GM19455 (cell line): ENCODE measurements at regions not wholly inside any gene's neighbourhood (a gene's known extent, or its start where the extent isn't known, plus 50 kb on each side); places are given as distances from the start of the nearest gene placed in this dataset.
"Not testable (repeated sequence)": the region's sequence is repeated elsewhere in the genome, so short reads cannot be mapped to it uniquely, and the experiment has no call there.

Experiments
- ATAC-seq: cut with Tn5 transposase; IDR thresholded peaks from one replicate; pipeline ENCODE4 v1.9.1; 2021; ENCODE audit not compliant: unreplicated experiment

DNA sequence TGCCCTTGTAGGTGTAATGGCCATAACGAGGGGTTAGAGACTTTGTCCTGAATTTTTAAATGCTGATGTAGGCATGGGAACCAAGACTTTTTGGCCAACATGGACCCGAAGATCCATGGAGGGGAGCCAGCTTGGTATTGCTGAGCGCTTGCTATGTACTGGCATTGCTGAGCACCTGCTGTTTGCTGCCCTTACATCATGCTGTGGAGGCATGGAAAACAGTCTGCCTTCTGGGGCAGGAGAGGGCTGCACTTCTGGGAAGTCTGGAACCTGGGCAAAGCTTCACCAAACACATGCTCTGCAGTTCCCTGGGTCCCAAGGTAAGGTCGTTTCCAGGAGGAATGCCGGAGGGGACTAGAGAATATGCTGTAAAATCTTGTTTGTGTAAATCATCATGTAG, 86.3 kb upstream of the CNIH3 start:
- ATAC-seq = no peak

DNA sequence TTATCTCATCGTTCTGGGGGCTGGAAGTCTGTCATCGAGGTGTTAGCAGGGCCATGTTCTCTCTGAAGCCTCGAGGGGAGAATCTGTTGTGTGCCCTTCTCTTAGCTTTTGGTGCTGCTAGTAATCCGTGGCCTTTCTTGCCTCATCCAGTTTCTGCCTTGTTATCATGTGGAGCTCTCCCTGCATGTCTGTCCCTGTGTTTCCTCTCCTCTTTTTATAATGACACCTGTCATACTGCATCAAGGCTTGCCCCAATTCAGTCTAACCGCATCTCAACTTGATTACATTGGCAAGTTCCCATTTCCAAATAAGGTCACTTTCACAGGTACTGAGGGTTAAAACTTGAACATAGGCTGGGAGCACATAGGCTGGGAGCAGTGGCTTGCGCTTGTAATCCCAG, 82.6 kb upstream of the CNIH3 start:
- ATAC-seq = no peak

DNA sequence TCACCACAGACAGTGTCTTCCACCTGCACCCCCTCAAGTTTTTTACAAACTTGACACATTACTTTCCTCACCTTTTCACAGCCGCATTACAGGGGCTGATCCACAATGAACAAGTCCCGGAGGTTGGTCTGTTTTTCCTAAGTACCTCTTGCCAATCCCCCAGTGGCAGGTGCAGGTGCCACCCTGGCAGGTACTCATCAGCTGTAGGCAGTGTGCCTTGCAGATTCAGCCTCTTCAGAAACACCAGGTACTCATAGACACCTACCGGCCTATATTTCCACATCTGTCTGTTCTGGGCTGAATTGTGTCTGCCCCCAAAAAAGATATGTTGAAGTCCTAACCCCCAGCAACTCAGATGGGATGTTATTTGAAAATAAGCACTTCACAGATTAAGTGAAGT, 81.4 kb upstream of the CNIH3 start:
- ATAC-seq = no peak

DNA sequence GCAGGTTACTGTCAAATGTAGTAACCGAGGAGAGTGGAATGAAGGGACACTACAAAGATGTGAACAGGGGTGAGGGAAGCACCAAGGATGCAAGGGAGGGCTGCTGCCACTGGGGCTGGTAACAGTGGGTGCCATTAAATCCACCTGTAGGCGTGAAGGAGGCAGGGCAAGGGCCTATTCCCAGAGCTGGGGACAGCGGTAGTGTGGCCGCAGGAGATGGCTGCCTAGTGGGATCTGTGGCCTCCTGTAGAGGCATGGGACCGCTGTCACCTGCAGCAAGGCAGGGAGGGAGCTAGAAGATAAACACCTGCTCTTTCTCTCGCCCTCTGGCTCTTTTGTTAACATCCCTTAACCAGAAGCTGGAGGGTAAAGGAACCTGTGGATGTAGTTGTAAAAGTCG, 80.5 kb upstream of the CNIH3 start:
- ATAC-seq = no peak

DNA sequence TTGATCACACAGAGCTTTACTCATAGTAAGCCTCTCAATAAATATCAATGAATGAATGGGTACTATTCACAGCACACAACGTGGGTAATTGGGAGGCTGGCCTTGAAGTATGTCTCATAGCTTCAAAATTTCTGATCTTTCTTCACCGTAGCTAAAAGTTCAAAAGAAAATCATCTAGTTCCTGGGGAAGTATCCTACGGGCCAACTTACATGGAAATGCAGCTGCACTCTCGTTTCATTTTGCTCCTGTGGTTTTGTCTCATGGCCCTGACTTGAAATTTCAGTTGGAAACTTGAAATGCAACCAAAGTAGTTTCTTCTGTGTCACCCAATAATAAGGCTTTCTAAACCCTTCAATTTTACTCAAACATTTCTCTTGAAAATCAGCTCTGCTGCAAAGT, 76.1 kb upstream of the CNIH3 start:
- no peak for ATAC-seq

DNA sequence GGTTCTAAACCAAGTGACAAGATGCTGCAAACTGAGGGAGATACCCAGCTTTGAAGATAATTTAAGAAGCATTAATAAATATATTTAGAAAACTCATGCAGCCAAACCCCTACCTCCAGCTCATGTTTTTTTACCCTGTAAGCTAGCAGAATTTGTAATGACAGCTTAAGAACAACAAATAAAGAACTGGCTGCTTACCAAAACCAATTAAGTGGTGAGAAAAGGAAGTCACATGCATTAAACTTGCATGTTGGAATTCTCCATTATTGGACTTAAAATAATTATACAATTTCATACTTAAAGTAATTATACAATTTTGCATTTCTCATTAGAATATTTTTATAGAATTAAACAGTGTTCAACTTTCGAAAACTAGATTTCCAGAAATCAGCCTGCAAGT, 75.6 kb upstream of the CNIH3 start:
- no peak for ATAC-seq

DNA sequence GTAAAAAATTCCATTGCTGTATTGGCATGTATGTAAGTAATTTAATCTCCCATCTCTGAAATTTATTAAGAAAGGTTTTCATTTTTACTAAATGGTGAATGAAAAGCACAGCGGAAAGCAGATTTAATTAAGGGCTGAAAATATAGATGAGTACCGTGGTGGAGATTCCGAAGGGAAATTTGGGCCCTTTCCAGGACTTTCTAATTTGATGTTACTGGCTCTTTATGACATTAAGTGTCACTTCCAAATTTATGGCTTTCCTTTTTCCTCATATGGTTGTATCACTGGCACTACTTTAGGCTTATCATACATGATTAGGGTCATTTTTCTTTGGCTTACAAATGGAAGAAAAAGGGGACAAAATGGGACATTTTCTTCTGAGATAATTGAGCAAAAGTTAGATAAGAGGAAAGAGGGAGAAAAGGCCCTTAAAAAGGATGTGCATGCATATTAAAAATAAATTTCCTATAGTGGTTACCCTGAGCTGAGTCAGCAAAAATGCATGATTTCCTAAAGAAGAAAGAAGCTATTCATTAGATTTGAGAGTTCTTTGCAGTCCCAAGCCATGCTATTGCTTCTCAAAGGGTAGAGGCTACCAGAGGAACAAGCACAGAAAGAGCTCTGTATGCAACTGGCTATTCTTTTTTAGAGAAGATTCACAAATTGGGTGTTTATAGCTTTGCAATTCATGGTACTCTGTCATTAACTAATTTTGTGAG, 74.9 kb upstream of the CNIH3 start:
- no peak for ATAC-seq

DNA sequence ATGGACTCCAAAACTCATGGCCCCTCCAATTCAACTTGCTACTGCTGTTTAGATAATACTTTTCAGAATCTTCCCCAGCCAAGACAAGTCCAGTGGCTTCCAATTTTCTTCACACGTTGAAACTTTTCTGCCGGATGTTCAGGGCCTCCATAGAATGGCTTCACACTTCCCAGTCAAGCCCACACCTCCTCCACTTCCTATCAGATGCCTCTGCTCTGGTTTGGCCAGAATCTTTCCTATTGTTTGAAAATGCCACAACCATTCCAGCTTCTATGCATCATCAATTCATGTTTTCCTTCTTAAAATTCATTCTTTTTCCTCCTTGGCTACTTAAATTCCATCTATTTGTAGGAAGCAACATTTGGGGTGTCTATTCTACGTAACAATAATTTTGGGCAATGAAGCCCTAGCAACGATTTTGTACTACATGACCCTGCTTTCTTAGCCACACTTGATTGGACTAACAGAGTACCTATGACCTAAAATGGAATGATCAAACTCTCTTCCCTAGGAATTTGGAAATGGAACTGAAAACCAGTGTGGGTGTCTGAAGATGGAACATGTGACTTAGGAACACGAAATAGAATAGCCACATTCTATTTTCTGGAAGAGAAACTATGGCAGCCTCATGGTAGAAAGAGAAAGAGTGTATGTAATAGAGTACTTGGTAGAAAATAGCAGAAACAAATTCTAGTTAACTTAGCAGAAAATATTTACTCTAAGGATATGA, 74.1 kb upstream of the CNIH3 start:
- no peak for ATAC-seq

DNA sequence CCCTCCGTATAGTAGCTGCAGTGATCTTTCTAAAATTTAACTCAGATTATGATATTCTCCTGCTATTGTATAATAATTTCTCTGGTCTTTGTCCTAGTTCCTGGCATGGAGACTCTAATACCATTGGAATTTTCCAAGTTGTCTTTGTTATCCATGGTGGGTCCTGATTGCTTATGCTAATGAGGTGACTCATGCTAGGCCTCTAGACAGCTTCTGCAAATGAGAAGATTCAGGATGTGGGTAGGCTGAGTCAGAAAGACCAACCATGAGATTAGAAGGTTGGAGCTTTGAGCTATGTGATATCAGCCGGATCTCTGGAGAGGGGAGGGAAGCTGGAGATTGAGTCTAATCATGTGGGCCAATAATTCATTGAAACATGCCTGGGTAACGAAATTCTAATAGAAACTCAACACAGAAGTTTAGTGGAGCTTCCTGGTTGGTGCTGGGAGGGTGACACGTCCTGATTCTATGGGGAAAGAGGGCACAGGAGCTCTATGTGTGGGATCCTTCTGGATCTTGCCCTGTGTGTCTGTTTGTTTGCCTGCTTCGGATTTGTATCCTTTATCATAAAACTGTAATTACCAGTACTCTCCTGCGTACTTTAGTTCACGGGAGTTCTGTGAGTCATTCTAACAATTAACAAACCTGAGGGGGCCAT, 73.2 kb upstream of the CNIH3 start:
- ATAC-seq = no peak

DNA sequence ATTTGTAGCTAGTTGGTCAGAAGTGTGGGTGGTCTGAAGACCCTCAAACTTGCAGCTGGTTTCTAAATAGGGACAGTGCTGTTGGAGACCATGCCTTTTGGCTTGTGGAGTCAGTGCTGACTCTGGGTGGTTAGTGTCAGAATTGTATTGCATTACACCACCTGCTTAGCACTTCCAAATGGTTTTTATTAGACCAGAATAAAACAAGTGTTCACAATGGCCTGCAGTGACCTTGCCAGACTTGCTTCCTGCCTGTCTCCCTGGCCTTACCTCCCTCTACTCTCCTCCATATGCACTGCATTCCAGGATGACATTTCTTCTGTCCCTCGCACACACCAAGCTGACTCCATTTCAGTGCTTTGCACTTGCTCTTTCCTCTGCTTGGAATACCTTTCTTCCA, 72.7 kb upstream of the CNIH3 start:
- ATAC-seq = no peak

DNA sequence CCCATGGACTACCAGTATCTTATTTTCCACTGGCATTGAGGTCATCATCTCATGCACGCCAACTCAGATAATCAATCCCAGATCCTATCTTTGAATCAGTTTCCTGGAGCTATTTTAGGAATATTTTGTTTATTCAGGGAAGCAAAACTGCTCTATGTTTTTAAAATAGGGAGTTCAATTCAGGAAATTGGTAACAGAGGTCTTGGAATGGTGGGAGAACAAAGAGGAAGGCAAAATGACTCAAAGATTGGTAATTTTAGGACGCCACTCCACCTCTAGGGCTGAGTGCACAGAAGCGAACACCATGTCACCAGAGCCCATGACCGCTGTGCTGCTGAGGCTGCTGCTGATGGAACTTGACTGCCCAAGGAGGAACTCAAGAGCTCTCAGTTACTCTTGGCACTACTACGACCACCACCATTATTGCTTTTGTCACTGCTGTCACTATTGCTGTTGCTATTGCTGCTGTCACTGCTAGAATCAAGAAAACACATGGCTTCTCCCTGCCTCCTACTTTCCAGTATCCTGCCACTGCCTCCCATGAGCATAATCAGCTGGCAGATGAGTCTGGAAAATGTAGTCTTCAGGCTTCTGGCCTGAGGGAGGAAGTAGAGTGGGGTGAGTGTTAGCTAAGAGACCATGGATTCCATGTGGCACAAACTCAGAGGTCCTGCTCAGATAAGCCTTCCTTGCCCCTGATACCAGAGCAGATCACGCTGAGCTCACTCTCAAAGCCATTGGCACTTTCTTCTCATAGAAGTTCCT, 71.6 kb upstream of the CNIH3 start:
- no peak for ATAC-seq

DNA sequence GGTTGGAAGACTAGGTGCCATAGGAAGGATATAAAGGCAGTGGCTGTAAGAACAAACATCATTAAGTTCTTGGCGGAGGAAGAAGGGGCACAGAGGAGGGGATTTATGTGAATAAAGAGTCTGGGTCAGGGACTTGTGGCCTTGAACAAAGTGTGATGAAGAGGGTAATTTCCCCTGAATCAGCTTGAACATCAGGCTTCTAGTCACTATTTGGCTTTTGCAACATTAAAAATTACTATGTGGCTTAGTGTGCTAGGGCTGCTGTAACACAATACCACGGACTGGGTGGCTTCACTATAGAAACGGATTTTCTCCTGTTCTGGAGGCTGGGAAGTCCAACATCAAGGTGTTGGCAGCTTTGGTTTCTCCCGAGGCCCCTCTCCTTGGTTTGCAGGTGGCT, 70.5 kb upstream of the CNIH3 start:
- no peak for ATAC-seq

DNA sequence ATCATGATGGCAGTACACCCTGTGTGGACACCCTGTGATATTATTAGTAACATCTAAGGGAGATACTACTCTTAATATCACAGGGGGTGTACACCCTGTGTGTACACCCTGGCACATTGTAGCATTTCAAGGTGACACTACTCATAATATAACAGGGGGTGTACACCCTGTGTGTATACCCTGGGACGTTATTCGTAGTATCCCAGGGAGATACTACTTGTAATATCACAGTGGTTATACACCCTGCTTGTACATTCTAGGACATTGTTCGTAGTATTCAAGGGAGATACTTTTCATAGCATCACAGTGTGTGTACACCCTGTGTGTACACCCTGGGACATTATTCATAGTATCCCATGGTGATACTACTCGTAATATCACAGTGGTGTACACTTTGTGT, 67.4 kb upstream of the CNIH3 start:
- no peak for ATAC-seq

DNA sequence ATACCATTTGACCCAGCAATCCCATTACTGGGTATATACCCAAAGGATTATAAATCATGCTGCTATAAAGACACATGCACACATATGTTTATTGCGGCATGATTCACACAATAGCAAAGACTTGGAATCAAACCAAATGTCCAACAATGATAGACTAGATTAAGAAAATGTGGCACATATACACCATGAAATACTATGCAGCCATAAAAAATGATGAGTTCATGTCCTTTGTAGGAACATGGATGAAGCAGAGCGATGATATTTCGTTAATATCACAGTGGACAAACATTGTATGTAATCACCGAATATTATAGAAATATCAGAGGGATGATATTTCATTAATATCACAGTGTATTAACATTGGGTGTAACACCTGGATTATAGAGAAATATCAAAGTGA, 64.9 kb upstream of the CNIH3 start:
- not testable (repeated sequence) for ATAC-seq

DNA sequence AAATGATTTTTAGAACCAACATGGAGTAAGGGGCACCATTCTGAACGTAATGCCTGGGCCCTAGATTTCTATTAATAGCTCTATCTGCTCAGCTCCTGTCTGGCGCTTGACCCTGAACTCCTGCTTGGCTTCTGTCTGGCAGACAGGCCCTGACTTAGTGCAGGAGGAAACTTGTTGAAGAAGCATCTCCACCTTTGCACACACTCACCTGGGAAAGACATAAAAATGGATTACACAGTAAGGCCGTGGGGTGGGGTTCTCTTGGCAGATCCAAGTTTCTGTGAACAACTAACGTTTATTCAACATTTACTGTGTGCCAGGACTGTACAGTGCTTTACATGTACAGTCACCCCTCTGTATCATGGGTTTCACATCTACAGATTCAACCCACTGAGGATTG, 62.1 kb upstream of the CNIH3 start:
- no peak for ATAC-seq

DNA sequence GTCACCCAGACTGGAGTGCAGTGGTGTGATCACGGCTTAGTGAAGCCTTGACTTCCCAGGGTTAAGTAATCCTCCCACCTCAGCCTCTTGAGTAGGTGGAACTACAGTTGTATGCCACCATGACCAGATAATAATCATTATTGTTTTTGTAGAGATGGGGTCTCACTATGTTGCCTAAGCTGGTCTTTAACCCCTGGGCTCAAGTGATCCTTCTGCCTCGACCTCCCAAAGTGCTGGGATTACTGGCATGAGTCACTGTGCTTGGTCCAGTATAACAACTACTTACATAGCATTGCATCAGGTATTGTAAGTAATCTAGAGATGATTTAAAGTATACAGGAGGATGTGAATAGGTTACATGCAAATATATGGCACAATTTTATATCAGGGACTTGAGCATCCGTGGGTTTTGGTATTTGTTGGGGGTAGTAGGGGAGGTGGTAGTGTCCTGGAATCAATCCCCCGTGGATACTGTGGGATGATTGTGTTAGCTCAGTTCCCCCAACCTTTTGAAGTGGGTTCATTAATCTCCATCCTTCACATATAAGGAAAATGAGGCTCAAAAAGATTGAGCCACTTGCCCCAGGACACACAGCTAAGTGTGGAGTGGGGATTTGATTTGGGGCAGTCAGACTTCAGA, 61.4 kb upstream of the CNIH3 start:
- no peak for ATAC-seq

DNA sequence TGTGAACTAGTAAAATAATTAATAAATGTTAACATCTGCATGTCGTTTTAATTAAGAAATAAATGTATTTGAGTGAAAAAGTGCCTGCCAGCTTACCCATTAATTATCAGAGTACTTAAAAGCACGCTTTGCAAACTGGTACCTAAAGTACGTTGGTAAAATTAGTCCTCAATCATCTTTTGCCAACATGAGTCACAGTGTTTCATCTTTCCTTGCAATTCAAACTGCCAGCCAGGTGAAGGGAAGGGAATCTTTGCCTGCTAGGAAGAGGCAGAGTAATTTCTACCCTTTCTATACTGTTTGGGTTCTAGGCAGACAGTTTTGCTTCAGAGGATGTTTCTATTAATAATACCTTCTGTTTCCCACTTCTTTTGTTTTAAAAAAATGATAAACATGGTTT, 57.2 kb upstream of the CNIH3 start:
- ATAC-seq = no peak

DNA sequence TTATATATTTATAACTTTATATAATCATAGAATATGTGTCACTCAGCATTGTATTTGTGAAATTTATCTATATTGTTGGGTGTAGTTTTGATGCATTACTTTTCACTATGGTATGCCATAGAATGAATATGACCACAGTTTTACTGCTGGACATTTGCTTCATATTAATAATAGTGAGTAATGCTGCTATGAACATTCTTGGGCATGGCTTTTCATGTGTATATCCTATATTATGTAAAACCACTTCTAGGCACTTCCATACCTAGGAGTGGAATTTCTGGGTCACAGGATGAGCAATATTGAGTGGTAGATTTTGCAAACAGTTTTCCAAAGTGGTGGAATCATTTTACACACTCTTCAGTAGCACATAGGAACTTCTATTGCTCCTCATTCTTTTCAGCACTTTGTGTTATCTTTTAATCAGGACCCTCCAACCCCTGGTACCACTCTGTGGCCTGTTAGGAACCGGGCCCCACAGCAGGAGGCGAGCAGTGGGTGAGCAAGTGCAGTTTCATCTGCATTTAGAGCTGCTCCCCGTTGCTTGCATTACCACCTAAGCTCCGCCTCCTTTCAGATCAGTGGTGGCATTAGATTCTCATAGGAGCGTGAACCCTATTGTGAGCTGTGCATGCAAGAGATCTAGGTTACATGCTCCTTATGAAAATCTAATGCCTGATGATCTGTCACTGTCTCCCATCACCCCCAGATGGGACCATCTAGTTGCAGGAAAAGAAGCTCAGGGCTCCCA, 56.0 kb upstream of the CNIH3 start:
- no peak for ATAC-seq

DNA sequence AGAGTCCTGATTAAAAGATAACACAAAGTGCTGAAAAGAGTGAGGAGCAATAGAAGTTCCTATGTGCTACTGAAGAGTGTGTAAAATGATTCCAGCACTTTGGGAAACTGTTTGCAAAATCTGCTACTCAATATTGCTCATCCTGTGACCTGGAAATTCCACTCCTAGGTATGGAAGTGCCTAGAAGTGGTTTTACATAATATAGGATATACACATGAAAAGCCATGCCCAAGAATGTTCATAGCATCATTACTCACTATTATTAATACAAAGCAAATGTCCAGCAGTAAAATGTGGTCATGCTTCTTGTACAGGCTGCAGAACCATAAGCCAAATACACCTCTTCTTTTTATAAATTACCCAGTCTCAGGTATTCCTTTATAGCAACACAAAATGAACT, 53.2 kb upstream of the CNIH3 start:
- ATAC-seq = not testable (repeated sequence)

DNA sequence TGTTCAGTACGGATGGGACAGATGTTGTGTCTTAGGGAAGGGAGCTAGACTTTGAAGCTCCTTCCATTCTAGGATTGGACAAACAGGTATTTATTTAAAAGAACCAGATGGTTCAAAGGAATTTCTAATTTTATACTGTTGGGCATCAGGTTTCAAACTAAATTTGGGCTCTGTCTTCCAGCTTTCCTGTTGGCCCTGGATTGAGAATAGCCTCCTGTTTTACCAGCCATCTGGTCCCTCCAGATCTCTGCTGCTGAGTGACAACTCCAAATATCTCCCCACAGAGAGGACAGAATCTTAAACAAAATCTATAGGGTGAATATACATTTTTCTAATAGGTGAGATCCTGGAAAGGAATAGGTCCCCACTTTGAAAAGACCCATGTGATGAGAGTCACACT, 52.5 kb upstream of the CNIH3 start:
- ATAC-seq = no peak
